HG02642 (cell line): ENCODE measurements at regions not wholly inside any gene's neighbourhood (a gene's known extent, or its start where the extent isn't known, plus 50 kb on each side); places are given as distances from the start of the nearest gene placed in this dataset.

Experiments used
- ATAC-seq: cut with Tn5 transposase; IDR thresholded peaks from one replicate; pipeline ENCODE4 v1.9.1; 2021; ENCODE audit warnings: mild to moderate bottlenecking; ENCODE audit not compliant: unreplicated experiment, poor library complexity

DNA sequence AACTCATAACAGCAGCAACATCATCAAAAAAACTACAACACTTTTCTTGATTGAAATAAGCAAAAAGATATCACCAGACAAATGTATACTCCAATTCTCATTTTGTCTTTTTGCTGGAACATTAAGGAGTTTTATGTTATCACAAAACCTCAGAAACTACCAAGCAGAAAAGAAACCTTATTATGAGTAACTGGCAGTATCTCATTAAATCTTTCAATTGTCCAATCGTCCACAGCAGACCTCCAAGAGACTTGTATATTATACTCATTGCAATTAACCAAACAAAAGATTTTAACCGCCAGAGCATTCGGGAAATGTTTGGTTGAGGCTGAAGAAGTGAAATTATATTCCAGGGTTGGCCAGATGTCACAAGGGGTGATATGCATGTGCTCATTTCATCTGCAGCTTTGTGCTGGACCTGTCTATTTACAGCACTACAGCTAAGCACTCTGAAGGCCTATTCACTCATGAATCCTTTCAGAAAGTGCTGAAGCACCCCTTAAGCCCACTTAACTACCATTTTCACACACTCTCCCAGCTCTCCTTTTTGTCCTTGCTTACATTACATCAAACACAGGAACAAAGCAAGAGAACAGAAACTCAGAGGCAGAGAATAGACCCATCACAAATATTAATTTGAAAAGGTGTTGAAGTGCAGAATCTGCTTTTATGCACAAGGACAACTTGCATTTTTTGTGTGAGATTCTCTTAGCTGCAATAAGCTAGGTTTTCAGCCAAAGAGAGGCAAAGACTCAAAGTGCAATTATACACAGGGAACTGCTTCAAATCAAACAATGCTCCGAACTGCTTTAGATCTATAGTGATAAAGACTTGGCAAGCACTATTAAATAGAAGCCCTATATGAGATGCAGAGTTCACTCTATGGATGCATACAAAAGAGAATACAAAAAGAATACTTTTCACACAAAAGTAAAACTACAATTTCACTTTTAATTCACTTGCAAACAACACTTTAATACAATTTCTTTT, 150.4 kb upstream of the POU5F2 start:
- no peak for ATAC-seq

DNA sequence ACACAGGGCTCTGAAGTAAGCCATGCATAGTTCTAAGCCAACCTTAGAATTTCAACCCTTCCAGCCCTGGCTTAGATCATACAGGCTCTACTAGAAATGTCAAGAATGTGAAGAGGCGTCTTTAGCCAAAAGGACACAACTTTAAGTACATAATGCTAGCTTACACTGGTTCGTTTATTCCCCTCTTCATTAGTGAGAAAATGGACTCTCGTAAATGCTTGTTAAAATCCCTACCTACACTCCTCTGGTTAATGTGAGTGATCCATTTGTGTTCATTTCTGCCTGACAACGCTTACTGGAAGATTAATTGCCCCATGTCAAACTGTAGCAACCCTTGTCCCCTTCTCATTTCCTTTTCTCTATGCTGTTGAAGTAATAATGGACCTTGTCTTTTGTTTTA, 149.3 kb upstream of the POU5F2 start:
- ATAC-seq, result no peak

DNA sequence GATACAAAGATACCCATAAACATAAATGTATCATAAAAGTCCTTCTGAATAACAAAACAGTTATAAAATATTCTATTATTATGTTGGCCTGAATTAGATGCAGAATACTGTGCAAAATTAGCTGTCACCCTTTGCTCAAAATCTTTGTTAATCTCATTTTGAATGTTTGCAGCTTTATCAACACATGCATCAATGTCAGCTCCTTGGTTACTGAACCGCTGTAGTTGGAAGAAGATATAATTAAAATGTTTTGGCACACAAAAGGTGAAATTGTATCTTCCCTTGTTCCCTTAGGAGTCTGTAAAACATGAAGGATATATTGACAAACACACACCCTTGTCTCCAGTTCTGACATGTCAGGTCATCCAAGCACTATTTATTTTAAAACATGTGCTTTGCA, 146.3 kb upstream of the POU5F2 start:
- ATAC-seq, result no peak

DNA sequence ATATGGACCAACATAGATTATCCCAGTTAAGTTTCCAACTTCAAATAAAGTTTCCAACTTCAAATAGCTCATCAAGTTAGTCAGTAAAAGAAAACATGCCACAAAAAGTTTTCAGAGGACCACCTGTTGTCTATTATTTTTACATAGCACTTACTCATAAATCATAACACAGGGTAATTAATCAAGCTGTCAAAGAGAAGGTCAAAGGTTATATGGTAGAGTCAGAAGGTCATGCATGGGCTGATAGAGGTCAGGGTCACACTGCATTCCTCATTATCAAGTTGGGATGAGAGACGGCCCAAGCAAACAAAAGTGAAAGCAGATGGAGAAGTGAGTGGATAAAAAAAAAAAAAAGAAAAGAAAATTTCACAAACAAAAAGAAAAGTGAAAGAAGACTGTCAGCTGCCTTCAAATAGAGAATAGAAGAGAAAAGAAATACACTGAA, 145.5 kb upstream of the POU5F2 start:
- ATAC-seq, result no peak

DNA sequence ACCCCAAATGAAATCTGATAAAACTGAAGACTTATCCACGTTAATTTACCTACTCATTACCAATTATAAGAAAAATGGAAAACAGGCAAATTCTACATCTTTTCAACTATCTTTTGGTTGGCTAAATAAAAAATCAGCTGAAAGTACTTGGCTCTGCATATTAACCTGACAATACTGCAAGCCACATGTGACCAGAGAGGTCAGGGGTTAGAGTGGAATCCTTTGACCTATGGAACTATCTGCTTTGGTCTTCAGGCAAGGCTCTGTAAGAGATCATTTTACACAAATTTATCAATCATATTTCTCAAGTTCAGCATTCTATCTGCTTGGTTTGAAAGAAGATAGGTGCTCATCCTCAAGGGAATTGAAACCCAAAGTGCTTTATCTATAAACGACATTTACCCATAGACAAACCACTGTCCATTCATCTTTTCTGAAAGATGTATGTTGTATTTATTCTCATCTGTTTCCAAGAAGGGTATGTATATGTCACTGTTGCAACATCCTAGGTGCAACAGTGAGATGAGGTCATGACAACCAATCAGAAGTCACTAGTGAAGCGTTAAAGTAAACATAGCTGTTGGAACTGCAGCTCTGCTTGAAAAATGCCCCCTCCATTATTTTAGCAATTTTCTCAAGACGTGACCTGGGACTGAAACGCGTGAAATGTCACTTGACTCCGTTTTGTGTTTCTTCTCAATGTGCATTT, 144.9 kb upstream of the POU5F2 start:
- ATAC-seq, result no peak

DNA sequence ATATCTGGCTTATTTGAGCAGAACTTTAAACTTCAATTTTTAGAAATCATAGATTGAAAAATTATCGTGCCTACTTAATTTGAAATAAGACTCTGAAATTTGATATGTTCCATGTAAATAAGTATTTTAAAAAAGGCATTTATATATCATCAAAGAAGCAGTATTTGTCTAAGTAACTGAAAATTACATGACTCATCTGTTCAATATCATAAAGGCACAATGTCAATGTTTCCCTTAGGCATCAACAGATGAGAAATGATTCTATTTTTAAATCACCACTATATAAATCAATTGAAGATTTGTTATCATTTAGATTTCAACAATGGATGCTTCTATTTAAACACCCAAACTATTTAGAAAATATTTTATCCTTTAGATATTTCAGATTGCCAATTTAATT, 142.9 kb upstream of the POU5F2 start:
- no peak for ATAC-seq

DNA sequence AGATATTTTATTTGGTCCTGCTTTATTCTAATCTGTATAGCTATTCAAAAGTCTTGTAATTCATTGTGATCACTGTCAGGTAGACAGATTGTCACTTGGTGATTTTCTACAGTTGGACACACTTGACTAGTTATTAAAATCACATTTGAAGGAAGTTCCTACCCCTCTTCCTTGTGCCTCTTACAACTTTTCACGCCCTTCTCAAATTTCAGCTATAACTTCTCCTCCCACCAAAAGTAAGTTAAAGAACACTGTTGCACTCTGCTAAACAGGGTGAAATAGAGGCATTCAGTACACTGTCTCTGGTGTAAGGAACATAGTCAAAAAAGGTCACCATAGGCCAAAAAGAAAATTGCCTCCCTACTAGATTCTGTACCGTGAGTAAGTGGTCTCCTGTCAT, 142.1 kb upstream of the POU5F2 start:
- ATAC-seq, result no peak

DNA sequence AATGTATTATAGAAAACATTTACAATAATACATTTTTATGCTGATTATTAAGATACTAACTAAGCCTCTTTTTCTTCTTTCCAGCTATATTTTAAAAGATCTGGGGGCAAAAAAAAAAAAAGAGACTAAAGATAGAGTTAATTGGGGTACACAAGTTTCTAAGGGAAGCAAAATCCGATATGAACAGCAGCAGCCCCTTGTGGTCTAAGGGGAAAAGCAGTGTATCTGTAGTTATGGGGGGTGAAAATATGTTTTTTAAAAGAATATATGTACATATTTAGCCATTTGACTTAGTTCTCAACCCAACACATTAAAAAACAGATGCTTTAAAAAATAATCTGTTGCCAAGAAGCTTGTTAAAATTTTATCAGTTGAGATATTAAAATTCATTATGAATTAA, 134.3 kb upstream of the POU5F2 start:
- no peak for ATAC-seq

DNA sequence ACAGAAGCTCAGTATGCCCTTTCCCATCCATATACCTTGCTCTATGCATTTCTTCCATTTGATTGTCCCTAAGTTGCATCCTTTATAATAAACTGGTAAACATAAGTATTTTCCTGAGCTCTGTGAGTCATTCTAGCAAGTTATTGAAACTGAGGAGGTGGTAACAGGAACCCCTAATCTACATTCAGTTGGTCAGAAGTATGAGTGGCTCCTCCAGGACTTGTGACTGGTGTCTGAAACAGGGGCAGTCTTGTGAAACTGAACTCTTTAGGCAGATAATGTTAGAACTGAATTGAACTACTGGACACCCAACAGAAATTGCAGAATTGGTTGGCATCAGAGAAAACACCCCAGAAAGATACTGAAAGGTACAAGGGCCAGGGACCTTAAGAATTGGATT, 133.1 kb upstream of the POU5F2 start:
- ATAC-seq, result peak; percentile 65

DNA sequence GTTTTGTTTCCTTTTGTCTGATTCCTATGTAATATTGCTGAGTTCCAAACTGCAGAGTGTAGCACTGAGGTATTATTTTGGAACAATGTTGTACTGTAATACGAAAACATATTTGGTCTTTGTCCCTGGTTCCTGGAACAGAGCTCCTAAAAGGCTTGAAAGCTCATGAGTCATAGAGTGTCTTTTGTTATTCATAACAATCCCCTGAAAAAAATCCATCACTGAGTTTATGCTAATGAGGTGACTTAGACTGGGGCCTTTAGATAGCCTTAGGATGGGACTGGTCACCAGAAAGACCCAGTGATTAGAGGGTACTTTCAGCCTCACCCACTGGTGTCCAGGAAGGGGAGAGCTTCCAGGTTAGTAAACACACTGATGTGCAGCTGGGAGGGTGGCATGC, 132.7 kb upstream of the POU5F2 start:
- ATAC-seq, result peak; percentile 92

DNA sequence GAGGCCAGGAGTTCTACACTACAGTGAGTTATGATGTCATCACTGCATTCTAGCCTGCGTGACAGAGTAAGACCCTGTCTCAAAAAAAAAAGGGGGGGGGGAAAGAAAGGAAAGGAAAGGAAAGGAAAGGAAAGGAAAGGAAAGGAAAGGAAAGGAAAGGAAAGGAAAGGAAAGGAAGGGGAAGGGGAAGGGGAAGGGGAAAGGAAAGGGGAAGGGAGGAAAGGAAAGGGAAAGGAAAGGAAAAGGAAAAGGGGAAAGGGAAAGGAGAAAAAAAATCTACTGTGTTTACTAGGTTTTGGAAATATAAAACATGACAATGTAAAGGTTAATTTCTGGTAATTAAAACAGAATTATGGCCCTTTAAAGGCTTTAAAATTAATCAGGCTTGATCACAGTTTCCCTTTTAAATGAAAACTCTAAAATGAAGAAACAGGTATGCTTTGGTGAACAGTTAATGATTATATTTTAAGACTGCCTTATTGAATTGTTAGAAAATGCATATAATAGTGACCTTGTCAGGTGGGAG, 131.9 kb upstream of the POU5F2 start:
- no peak for ATAC-seq

DNA sequence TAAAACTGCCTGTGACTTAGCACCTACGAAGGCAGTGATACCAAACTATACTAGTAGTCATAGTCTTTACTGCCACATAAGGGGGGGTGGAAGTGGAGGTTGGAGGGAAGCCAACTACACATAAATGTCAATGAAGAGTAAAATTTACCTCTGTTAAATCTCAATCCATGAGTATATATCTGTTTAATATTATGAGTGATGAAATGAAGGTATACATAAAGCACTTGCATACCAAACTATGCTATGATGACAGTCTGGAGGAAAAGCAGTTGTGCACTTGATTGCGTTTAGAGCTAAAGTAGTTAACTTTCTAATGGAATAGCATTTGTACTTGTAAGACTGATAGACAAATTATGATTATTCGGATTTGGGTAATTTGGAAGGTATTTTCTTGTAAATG, 129.2 kb upstream of the POU5F2 start:
- ATAC-seq, result no peak

DNA sequence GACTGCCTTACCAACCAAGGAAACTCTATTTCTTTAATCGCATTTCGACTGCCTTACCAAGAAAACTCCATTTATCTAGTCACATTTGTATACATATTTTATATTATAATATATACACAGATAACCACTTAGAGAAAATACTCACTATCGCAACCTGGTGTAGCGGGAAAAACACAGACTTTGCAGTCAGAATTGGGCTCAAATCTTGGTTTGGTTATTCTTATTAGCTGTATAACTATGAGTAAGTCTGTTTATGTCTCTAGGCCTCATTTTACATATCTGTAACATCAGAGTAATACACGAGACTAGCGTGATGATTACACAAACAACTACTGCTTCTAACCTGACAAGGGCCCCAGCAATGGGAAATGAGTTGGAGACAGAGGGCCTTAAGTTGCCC, 127.5 kb upstream of the POU5F2 start:
- ATAC-seq, result no peak

DNA sequence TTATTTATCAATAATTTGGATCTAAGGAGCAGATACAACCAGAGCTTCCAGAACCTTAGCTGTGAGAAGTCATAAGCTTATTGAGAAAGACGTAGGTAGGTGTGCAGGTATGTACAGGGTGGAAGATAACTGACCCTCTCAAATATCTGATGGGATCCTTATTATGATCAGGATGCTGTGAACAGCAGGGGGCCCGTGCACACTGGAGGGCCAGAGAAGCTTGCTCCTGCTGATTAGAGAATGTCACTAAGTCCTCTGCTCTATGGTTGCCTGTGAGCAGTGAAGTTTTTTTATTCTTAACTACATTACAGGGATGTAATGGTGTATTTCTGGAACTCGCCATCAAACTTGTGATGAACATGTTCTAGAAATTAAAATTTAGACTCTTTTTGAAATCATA, 108.9 kb upstream of the POU5F2 start:
- ATAC-seq, result no peak

DNA sequence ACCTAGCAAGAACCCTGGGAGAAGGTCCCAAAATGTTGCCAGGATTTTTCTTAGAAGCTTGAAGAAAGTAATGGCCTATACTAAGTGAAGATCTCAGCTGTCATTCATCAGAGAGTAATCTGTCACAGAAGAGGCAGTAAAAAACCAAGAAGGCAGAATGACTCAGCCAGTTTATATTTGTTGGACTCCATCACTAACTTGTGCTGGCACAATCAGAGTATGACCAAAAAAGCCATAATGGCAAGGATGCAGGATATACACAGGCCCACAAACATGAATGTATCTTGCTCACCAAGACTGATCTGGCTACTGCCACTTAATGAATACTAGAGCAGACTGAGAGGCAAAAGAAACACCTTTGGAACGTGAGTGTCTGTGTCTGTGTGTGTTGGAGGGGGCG, 104.0 kb upstream of the POU5F2 start:
- no peak for ATAC-seq

DNA sequence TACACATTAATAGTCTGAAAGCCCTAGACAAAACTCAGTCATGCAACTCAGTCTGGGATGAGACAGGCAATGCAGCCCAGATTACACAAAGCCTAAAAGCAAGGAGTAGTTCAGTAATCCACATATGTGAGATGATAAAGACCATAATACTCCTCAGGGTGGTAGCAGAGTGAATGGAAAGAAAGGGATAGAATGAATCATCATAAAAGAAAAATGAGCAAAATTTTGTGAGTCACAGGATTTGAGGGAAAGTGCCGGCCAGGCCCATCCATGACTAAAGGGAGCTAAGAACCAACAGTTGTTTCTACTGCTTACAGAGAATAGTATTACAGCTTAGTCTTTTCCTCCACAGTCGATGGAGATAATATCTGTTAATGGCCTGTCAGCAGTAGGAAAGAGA, 90.0 kb upstream of the POU5F2 start:
- no peak for ATAC-seq

DNA sequence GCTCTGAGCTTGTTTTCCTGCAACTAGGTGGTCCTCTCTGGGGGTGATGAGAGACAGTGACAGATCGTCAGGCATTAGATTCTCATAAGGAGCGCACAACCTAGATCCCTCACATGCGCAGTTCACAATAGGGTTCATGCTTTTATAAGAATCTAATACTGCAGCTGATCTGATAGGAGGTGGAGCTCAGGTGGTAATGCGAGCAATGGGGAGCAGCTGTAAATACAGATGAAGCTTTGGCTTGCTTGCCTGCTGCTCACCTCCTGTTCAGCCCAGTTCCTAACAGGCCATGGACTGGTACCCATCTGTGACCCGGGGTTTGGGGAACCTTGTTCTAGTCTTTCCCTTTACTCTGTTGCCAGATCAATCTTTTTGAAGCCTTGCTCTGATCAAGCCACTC, 89.5 kb upstream of the POU5F2 start:
- no peak for ATAC-seq

DNA sequence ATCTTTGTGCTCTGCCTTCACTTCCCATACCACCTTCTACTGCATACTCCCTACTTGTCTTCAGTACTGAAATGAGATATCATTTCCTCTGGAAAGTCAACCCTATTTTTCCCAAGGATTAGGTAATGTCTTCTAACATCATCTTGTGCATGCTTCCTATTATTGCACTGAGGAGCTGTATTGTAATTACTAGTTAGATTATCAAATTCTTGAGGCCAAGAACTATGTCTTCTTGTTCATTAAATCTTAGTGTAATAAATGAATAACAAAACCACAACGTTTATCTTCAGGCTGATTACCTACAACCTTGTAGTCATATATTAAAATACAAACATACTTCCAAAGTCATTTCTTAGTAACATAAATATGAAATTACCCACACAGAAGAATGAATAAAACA, 87.9 kb upstream of the POU5F2 start:
- ATAC-seq, result no peak

DNA sequence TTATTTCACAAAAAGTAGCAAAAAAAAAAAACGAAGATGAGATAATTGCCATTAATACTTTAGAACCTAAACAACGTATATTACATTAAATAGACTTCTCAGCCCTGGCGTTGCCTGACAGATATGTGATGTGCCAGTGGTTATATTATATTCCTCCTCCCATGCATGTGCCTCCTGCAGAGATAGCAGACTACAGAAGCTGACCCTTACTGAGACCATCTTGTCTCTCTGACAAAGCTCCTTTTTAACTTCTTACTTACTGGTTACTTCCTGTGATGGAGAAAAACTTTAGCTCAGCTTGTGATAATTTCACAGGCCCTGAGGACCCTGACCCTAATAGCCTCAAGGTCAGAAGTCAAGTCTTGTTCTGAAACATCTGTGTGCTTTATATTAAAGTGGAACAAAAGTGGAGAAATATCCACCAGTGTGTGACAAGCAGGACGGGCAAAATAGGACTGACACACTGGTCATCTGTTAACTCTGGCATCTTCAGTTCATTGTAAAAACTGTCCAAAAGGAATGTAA, 80.6 kb upstream of the POU5F2 start:
- no peak for ATAC-seq

DNA sequence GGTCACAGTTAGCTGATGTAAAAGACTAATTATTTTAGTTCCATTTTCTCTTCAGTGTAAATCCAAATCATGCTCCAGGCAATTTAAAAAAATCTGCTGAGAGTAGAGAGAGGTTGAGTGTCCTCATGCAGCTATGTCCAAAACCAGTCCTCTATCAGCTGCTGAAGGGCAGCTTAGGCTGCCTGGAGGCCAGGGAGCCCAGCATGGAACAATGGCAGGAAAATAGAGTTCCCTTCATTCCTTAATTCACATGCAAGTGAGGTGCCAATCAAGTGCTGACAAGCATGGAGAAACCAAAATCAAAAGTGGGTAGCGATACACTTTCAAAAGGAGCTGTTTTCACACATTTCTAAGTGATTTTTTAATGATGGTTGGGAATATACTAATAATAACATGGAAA, 78.3 kb upstream of the POU5F2 start:
- ATAC-seq, result no peak

DNA sequence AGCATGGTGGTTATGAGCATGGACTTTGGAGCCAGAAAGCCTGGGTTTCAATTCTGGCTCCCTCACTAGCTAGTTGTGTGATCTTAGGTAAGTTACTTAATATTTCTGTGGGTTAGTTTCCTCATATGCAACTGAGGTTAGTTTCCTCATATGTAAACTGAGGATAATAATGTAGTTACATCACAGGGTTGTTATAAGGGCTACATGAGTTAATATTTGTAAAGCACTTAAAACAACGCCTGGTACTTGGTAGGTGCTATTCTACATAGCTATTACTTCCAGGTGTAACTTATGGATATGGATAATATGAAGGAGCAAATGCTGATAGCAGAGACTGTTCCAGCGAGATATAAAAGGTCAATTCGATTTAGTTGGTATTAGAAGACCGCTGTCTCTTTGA, 69.4 kb upstream of the POU5F2 start:
- ATAC-seq, result no peak
